SK-N-MC (cell line): ENCODE measurements at regions not wholly inside any gene's neighbourhood (a gene's known extent, or its start where the extent isn't known, plus 50 kb on each side); places are given as distances from the start of the nearest gene placed in this dataset.

Experiments used
- EZH2 ChIP-seq: fragments of 200-600 bp; sonication (generic); IDR thresholded peaks from one replicate; pipeline ENCODE4 v1.6.1; 2017; ENCODE audit warnings: antibody characterized with exemption
- FOXP2 ChIP-seq: optimal IDR thresholded peaks from 2 replicates; pipeline ENCODE3; 2011; ENCODE audit warnings: mild to moderate bottlenecking, moderate library complexity; ENCODE audit not compliant: insufficient read depth; ENCODE audit errors: extremely low read length, control extremely low read depth
- POLR2AphosphoS5 ChIP-seq: IDR thresholded peaks from 2 replicates; pipeline ENCODE4 v1.6.1; 2012; ENCODE audit warnings: mild to moderate bottlenecking, low read depth, low read length, borderline replicate concordance

DNA sequence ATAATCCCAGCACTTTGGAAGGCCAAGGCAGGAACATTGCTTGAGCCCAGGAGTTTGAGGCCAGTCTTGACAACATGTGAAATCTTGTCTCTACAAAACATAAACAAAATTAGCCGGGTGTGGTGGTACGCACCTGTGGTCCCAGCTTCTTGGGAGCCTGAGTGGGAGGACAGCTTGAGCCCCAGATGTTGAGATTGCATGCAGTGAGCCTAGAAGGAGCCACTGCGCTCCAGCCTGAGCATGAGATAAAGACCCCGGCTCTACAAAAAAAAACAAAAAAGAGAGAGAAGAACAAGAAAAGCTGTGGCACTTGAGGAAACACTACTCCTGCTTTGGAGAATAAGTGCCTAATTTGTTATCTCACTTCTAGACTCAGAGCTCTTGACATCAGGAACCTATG lies 146.6 kb downstream of the GLUL start:
- TF ChIP-seq POLR2AphosphoS5 (no peak), EZH2 (no peak), FOXP2 (no peak)
